ENCODE measurements at regions not wholly inside any gene's neighbourhood (a gene's known extent, or its start where the extent isn't known, plus 50 kb on each side); places are given as distances from the start of the nearest gene placed in this dataset.

DNA sequence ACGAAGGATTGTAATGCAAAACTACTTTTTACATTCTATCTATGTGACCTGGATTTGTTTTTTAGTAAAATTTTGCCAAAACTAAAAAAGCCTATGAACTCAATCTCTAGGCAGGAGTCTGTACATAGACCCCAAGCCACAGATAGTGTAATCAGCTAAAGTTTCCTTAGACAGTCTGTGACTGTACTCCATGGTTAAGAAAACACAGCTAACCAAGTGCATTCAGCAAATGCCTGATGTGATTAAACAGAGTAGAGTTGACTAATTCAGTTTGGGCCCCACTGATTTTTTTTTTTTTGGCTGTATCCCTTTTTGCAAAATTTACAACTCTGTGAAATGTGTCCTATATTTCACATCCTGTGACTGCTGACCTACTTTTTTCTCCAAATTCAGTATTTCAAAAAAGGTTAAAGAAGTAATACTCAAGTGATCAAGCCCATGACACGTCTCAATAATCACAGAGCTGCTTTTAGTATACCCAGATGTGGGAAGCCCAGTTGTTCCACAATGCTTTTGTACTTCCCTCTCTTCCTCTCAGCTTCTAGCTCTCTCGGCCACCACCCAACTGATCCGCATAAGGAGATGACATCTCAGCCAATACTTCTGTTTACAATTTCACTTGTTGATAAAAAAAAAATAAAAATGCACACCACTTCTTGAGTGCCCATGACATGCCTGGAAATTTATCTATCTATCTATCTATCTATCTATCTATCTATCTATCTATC, 108.8 kb upstream of the TBX18 start:
- H3K27me3 Mint-ChIP-seq (ENCODE audit: low read depth in 3 of 3), result no peaks in the 10 kb centered on the region
- intact Hi-C loops (cut with micrococcal nuclease), result no loop called here
- H3K4me1 ChIP-seq (ENCODE audit: control insufficient read depth in 1 of 2, insufficient read depth in 2 of 2, low read length in 2 of 2), result no peaks in the 10 kb centered on the region

DNA sequence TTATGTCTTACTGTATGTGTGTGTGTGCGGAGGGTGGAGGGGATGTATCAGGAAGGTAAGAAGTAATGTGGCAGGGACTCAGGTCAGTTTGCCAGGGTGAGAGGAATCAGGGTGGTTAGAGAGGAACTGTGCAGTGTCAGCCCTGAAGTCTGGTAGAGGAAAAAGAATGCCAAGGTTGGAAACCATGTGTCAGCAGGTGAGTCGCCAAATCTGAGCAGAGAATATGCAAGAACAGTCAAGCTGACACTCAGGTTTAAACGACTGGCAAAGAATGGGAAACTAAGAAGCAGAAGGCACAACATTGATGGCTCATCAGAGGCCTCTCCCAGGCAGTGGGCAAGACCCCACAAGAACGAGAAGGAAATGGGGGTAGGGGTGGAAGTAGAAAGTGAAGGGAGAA, 107.5 kb upstream of the TBX18 start:
- H3K9me3 ChIP-seq (replicated peaks in 1 of 2; ENCODE audit: control insufficient read depth in 1 of 2, insufficient read depth in 1 of 2, low read length in 2 of 2), result no peaks in the 10 kb centered on the region
- no peak overlapping the region for H2AFZ ChIP-seq (ENCODE audit: insufficient read depth, low read depth, low read length, poor library complexity, severe bottlenecking)
- Mint-ChIP-seq H3K36me3 (no peaks in the 10 kb centered on the region), H3K27ac (no peak overlapping the region), H3K4me1 (no peaks in the 10 kb centered on the region), H3K4me3 (no peak overlapping the region), H3K9me3 (peaks cover 0 to 5% (median 3%) of the 10 kb centered on the region in 7 donors), H3K27me3 (ENCODE audit: low read depth in 3 of 3) (no peaks in the 10 kb centered on the region)
- H3K4me1 ChIP-seq (ENCODE audit: control insufficient read depth in 1 of 2, insufficient read depth in 2 of 2, low read length in 2 of 2), result no peaks in the 10 kb centered on the region
- no peaks in the 10 kb centered on the region for H3K36me3 ChIP-seq (replicated peaks in 1 of 2; ENCODE audit: control insufficient read depth in 1 of 2, insufficient read depth in 2 of 2, low read length in 2 of 2)
- H3K27me3 ChIP-seq (ENCODE audit: control insufficient read depth in 2 of 2, insufficient read depth in 2 of 2, low read length in 2 of 2), result no peaks in the 10 kb centered on the region
- DNase-seq, result no peak
- intact Hi-C loops (cut with micrococcal nuclease), result no loop called here
- no peak overlapping the region for H3K4me3 ChIP-seq (replicated peaks in 1 of 3; ENCODE audit: low read depth in 2 of 3, low read length in 3 of 3)
- H3K4me2 ChIP-seq (replicated peaks; ENCODE audit: extremely low read depth, low read length, poor library complexity, severe bottlenecking), result no peak overlapping the region
- H3K27ac ChIP-seq (ENCODE audit: low read depth in 1 of 2, low read length in 2 of 2), result no peak overlapping the region
- no peak overlapping the region for H3K9ac ChIP-seq (ENCODE audit: insufficient read depth, low read length, poor library complexity, severe bottlenecking)
- H3K79me2 ChIP-seq (ENCODE audit: insufficient read depth, low read length), result no peaks in the 10 kb centered on the region
- H4K20me1 ChIP-seq (ENCODE audit: insufficient read depth, low read length), result no peaks in the 10 kb centered on the region
- TF ChIP-seq, protein P1, sequence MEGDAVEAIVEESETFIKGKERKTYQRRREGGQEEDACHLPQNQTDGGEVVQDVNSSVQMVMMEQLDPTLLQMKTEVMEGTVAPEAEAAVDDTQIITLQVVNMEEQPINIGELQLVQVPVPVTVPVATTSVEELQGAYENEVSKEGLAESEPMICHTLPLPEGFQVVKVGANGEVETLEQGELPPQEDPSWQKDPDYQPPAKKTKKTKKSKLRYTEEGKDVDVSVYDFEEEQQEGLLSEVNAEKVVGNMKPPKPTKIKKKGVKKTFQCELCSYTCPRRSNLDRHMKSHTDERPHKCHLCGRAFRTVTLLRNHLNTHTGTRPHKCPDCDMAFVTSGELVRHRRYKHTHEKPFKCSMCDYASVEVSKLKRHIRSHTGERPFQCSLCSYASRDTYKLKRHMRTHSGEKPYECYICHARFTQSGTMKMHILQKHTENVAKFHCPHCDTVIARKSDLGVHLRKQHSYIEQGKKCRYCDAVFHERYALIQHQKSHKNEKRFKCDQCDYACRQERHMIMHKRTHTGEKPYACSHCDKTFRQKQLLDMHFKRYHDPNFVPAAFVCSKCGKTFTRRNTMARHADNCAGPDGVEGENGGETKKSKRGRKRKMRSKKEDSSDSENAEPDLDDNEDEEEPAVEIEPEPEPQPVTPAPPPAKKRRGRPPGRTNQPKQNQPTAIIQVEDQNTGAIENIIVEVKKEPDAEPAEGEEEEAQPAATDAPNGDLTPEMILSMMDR (IDR thresholded peaks at IDR 0.05), result no peak
- 84% methylated on average over 3 of the region's 4 CpGs for WGBS (ENCODE audit: insufficient coverage)

More for the DNA sequence above, 108.8 kb upstream of the TBX18 start:
- H3K4me3 Mint-ChIP-seq, result no peak overlapping the region
- no peak for DNase-seq
- H3K27ac Mint-ChIP-seq, result no peak overlapping the region
- TF ChIP-seq, protein P1 (IDR thresholded peaks at IDR 0.05), result no peak
- Histone ChIP-seq H3K4me3 (replicated peaks in 1 of 3; ENCODE audit: low read depth in 2 of 3, low read length in 3 of 3) (no peak overlapping the region), H4K20me1 (ENCODE audit: insufficient read depth, low read length) (no peaks in the 10 kb centered on the region), H3K9ac (ENCODE audit: insufficient read depth, low read length, poor library complexity, severe bottlenecking) (no peak overlapping the region), H3K27ac (ENCODE audit: low read depth in 1 of 2, low read length in 2 of 2) (no peak overlapping the region), H3K9me3 (replicated peaks in 1 of 2; ENCODE audit: control insufficient read depth in 1 of 2, insufficient read depth in 1 of 2, low read length in 2 of 2) (no peaks in the 10 kb centered on the region), H3K36me3 (replicated peaks in 1 of 2; ENCODE audit: control insufficient read depth in 1 of 2, insufficient read depth in 2 of 2, low read length in 2 of 2) (no peaks in the 10 kb centered on the region), H3K79me2 (ENCODE audit: insufficient read depth, low read length) (no peaks in the 10 kb centered on the region), H3K27me3 (ENCODE audit: control insufficient read depth in 2 of 2, insufficient read depth in 2 of 2, low read length in 2 of 2) (no peaks in the 10 kb centered on the region), H3K4me2 (replicated peaks; ENCODE audit: extremely low read depth, low read length, poor library complexity, severe bottlenecking) (no peak overlapping the region), H2AFZ (ENCODE audit: insufficient read depth, low read depth, low read length, poor library complexity, severe bottlenecking) (no peak overlapping the region)
- H3K4me1 Mint-ChIP-seq, result no peaks in the 10 kb centered on the region
- WGBS (ENCODE audit: insufficient coverage), result 88% methylated on average over 1 of the region's 4 CpGs
- H3K36me3 Mint-ChIP-seq, result no peaks in the 10 kb centered on the region
- H3K9me3 Mint-ChIP-seq, result peaks cover 0 to 6% (median 3%) of the 10 kb centered on the region in 7 donors

All from CD14-positive monocyte (primary cell).